ENCODE measurements at regions not wholly inside any gene's neighbourhood (a gene's known extent, or its start where the extent isn't known, plus 50 kb on each side); places are given as distances from the start of the nearest gene placed in this dataset.

- in situ Hi-C loops (cut with HindIII; ENCODE audit: low sequenced_read_pairs): no loop called here
Measured at GRCh38 chr9:90979138-90979551, 177.5 kb downstream of the SYK start.

- in situ Hi-C loops (cut with HindIII; ENCODE audit: low sequenced_read_pairs): no loop called here
Measured at GRCh38 chr9:90979639-90980038, 178.0 kb downstream of the SYK start.

- in situ Hi-C loops (cut with HindIII; ENCODE audit: low sequenced_read_pairs): no loop called here
Measured at GRCh38 chr9:90981726-90982125, 180.1 kb downstream of the SYK start.

GRCh38 chr9:90983394-90983793 is 181.8 kb downstream of the SYK start:
- in situ Hi-C loops (cut with HindIII; ENCODE audit: low sequenced_read_pairs): no loop called here

- in situ Hi-C loops (cut with HindIII; ENCODE audit: low sequenced_read_pairs): no loop called here
Measured at GRCh38 chr9:90985631-90986030, 184.0 kb downstream of the SYK start.

GRCh38 chr9:90986161-90986560 is 184.5 kb downstream of the SYK start:
- in situ Hi-C loops (cut with HindIII; ENCODE audit: low sequenced_read_pairs): no loop called here

- in situ Hi-C loops (cut with HindIII; ENCODE audit: low sequenced_read_pairs): no loop called here
Measured at GRCh38 chr9:90987566-90987965, 185.9 kb downstream of the SYK start.

GRCh38 chr9:90988318-90988717 is 186.7 kb downstream of the SYK start:
- in situ Hi-C loops (cut with HindIII; ENCODE audit: low sequenced_read_pairs): no loop called here

GRCh38 chr9:90991953-90992352 is 190.3 kb downstream of the SYK start:
- in situ Hi-C loops (cut with HindIII; ENCODE audit: low sequenced_read_pairs): no loop called here

GRCh38 chr9:90995516-90995915 is 193.9 kb downstream of the SYK start:
- in situ Hi-C loops (cut with HindIII; ENCODE audit: low sequenced_read_pairs): no loop called here

GRCh38 chr9:90996154-90997065 is 194.8 kb downstream of the SYK start:
- in situ Hi-C loops (cut with HindIII; ENCODE audit: low sequenced_read_pairs): no loop called here

- in situ Hi-C loops (cut with HindIII; ENCODE audit: low sequenced_read_pairs): no loop called here
Measured at GRCh38 chr9:90998573-90998972, 197.0 kb downstream of the SYK start.

- in situ Hi-C loops (cut with HindIII; ENCODE audit: low sequenced_read_pairs): loop anchor here (5.0 kb wide), 1 partner anchor 68 kb away; no protein-coding TSS in a partner anchor
Measured at GRCh38 chr9:90999425-91000397, 198.1 kb downstream of the SYK start.

GRCh38 chr9:91001146-91001611 is 199.6 kb downstream of the SYK start:
- in situ Hi-C loops (cut with HindIII; ENCODE audit: low sequenced_read_pairs): loop anchor here (5.0 kb wide), 1 partner anchor 66 kb away; no protein-coding TSS in a partner anchor

GRCh38 chr9:91004484-91004883 is 202.9 kb downstream of the SYK start:
- in situ Hi-C loops (cut with HindIII; ENCODE audit: low sequenced_read_pairs): loop anchor here (5.0 kb wide), 1 partner anchor 63 kb away; no protein-coding TSS in a partner anchor

GRCh38 chr9:91004992-91005391 is 203.4 kb downstream of the SYK start:
- in situ Hi-C loops (cut with HindIII; ENCODE audit: low sequenced_read_pairs): loop anchor here (5.0 kb wide), 1 partner anchor 62 kb away; no protein-coding TSS in a partner anchor

- in situ Hi-C loops (cut with HindIII; ENCODE audit: low sequenced_read_pairs): no loop called here
Measured at GRCh38 chr9:91006046-91006445, 204.4 kb downstream of the SYK start.

GRCh38 chr9:91008568-91008967 is 206.9 kb downstream of the SYK start:
- in situ Hi-C loops (cut with HindIII; ENCODE audit: low sequenced_read_pairs): no loop called here

- in situ Hi-C loops (cut with HindIII; ENCODE audit: low sequenced_read_pairs): no loop called here
Measured at GRCh38 chr9:91011891-91012290, 210.3 kb downstream of the SYK start.

- in situ Hi-C loops (cut with HindIII; ENCODE audit: low sequenced_read_pairs): no loop called here
Measured at GRCh38 chr9:91012933-91013841, 211.6 kb downstream of the SYK start.

Measured in endothelial cell of hepatic sinusoid (primary cell).